ENCODE measurements at regions not wholly inside any gene's neighbourhood (a gene's known extent, or its start where the extent isn't known, plus 50 kb on each side); places are given as distances from the start of the nearest gene placed in this dataset.

DNA sequence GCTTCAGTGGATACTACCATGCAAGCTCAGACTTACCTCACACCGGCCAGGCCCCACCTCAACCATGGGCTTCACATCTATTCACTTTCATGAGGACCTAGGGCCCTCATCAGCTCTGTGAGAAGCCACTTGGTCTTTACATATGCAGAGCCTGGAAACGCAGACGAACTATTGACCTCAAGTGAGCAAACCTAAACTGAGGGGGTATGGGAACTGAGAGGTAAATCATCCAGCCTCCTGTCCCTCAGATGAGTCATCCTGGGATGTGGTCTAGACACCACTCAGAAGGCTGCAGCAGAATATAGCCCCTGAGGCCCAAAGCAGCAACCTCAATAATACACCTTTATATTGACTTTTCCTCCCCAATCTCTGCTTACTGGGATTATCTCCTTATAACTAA lies 578.0 kb downstream of the INSC start:
- Histone ChIP-seq H3K79me2 (ENCODE audit: insufficient read depth, low read length) (no peaks in the 10 kb centered on the region), H3K9ac (ENCODE audit: insufficient read depth, low read depth, low read length) (no peak overlapping the region), H4K20me1 (ENCODE audit: insufficient read depth, low read length) (no peaks in the 10 kb centered on the region), H3K27ac (ENCODE audit: extremely low read length, insufficient read depth, low read length) (no peak overlapping the region), H2AFZ (ENCODE audit: low read length) (no peak overlapping the region), H3K4me3 (replicated peaks in 1 of 3; ENCODE audit: insufficient read depth in 1 of 3, low read depth in 2 of 3, low read length in 3 of 3) (no peak overlapping the region), H3K9me3 (ENCODE audit: low read length) (no peaks in the 10 kb centered on the region), H3K27me3 (ENCODE audit: control insufficient read depth in 1 of 2, insufficient read depth in 2 of 2, low read length in 2 of 2) (no peaks in the 10 kb centered on the region), H3K4me1 (ENCODE audit: insufficient read depth, low read length) (no peaks in the 10 kb centered on the region), H3K4me2 (ENCODE audit: low read depth, low read length) (no peak overlapping the region), H3K36me3 (replicated peaks in 1 of 2; ENCODE audit: control insufficient read depth in 1 of 2, insufficient read depth in 2 of 2, low read length in 2 of 2) (no peaks in the 10 kb centered on the region)
- 23% methylated on average over 3 of the region's 3 CpGs for WGBS (ENCODE audit: low lambda C conversion rate)
- in situ Hi-C loops (cut with HindIII; ENCODE audit: extremely low pct_ligation_motif_present, low pct_unique_long_range_greater_than_20kb), result no loop called here
- POLR2A ChIA-PET, result no interaction called here
- TF ChIP-seq FOXC1 (CRISPR knock-in tag; IDR thresholded peaks at IDR 0.05; ENCODE audit: borderline replicate concordance) (no peak), MNT (IDR thresholded peaks at IDR 0.05) (no peak), ZNF572 (CRISPR knock-in tag; IDR thresholded peaks at IDR 0.05) (no peak)
- no peak for DNase-seq (ENCODE audit: low spot score)
- BruUV-seq (replicated peaks), result no TSS peak
- FAIRE-seq, result no peak
- ATAC-seq, result no peak
- intact Hi-C loops (cut with micrococcal nuclease; ENCODE audit: unreplicated experiment), result no loop called here
- CTCF ChIA-PET (ENCODE audit: low intra/inter-chr PET ratio, low total read pairs), result no interaction called here

GRCh38 chr11:15695096-15695721 lies 580.5 kb downstream of the INSC start:
- intact Hi-C loops (cut with micrococcal nuclease; ENCODE audit: unreplicated experiment) (no loop called here), in situ Hi-C loops (cut with HindIII; ENCODE audit: extremely low pct_ligation_motif_present, low pct_unique_long_range_greater_than_20kb) (no loop called here)
- CTCF ChIA-PET (ENCODE audit: low intra/inter-chr PET ratio, low total read pairs), result no interaction called here
- no peaks in the 10 kb centered on the region for H3K4me1 ChIP-seq (ENCODE audit: insufficient read depth, low read length)
- DNase-seq (ENCODE audit: low spot score), result no peak
- H3K27me3 ChIP-seq (ENCODE audit: control insufficient read depth in 1 of 2, insufficient read depth in 2 of 2, low read length in 2 of 2), result no peaks in the 10 kb centered on the region
- no peak overlapping the region for H3K4me3 ChIP-seq (replicated peaks in 1 of 3; ENCODE audit: insufficient read depth in 1 of 3, low read depth in 2 of 3, low read length in 3 of 3)
- no peak overlapping the region for H3K27ac ChIP-seq (ENCODE audit: extremely low read length, insufficient read depth, low read length)
- H2AFZ ChIP-seq (ENCODE audit: low read length), result no peak overlapping the region
- no peaks in the 10 kb centered on the region for H3K79me2 ChIP-seq (ENCODE audit: insufficient read depth, low read length)
- H3K9me3 ChIP-seq (ENCODE audit: low read length), result no peaks in the 10 kb centered on the region
- BruUV-seq (replicated peaks), result no TSS peak
- no peaks in the 10 kb centered on the region for H3K36me3 ChIP-seq (replicated peaks in 1 of 2; ENCODE audit: control insufficient read depth in 1 of 2, insufficient read depth in 2 of 2, low read length in 2 of 2)
- no peak overlapping the region for H3K4me2 ChIP-seq (ENCODE audit: low read depth, low read length)
- WGBS (ENCODE audit: low lambda C conversion rate), result 17% methylated on average over 3 of the region's 3 CpGs
- no peak for ATAC-seq
- FAIRE-seq, result no peak
- no peak overlapping the region for H3K9ac ChIP-seq (ENCODE audit: insufficient read depth, low read depth, low read length)
- no peaks in the 10 kb centered on the region for H4K20me1 ChIP-seq (ENCODE audit: insufficient read depth, low read length)
- POLR2A ChIA-PET, result no interaction called here
- TF ChIP-seq ZNF629 (CRISPR knock-in tag; conservative IDR thresholded peaks at IDR 0.05) (no peak), MXD4 (CRISPR knock-in tag; IDR thresholded peaks at IDR 0.05) (no peak), HIVEP1 (CRISPR knock-in tag; IDR thresholded peaks at IDR 0.05) (no peak), KAT7 (CRISPR knock-in tag; IDR thresholded peaks at IDR 0.05; ENCODE audit: borderline replicate concordance) (no peak), ZNF839 (CRISPR knock-in tag; IDR thresholded peaks at IDR 0.05; ENCODE audit: borderline replicate concordance) (no peak), ZNF512 (CRISPR knock-in tag; IDR thresholded peaks at IDR 0.05) (no peak), DMAP1 (CRISPR knock-in tag; IDR thresholded peaks at IDR 0.05) (no peak), GTF3A (CRISPR knock-in tag; conservative IDR thresholded peaks at IDR 0.05) (no peak), ZGPAT (CRISPR knock-in tag; IDR thresholded peaks at IDR 0.05) (no peak), ZNF770 (CRISPR knock-in tag; IDR thresholded peaks at IDR 0.05) (no peak)
